ENCODE measurements at regions not wholly inside any gene's neighbourhood (a gene's known extent, or its start where the extent isn't known, plus 50 kb on each side); places are given as distances from the start of the nearest gene placed in this dataset.

GRCh38 chrX:13507893-13508292 is 61.5 kb upstream of the EGFL6 start:
- H3K36me3 ChIP-seq: no peaks in the 10 kb centered on the region
- DNase-seq: no peak
- no peak for ATAC-seq (ENCODE audit: low FRiP score in 2 of 2)
- no peak overlapping the region for H3K27ac ChIP-seq
- H3K9me3 ChIP-seq: no peaks in the 10 kb centered on the region
- H3K4me1 ChIP-seq: no peaks in the 10 kb centered on the region
- TF ChIP-seq POLR2A (IDR thresholded peaks at IDR 0.05): no peak
- no peak for TF ChIP-seq POLR2AphosphoS5 (IDR thresholded peaks at IDR 0.05)
- TF ChIP-seq CTCF (IDR thresholded peaks at IDR 0.05): no peak
- H3K4me3 ChIP-seq: no peak overlapping the region
- 73 to 90% methylated on average over 2 of the region's 2 CpGs for WGBS, 2 donors
- no peaks in the 10 kb centered on the region for H3K27me3 ChIP-seq

- 12% methylated on average over 5 of the region's 5 CpGs for WGBS, 2 donors
- TF ChIP-seq CTCF (IDR thresholded peaks at IDR 0.05) (peak; percentile 43 to 70 (median 57)), EP300 (IDR thresholded peaks at IDR 0.05) (no peak)
- Histone ChIP-seq H3K9me3 (no peaks in the 10 kb centered on the region), H3K36me3 (no peaks in the 10 kb centered on the region), H3K4me3 (no peak overlapping the region), H3K27ac (no peak overlapping the region), H3K27me3 (no peaks in the 10 kb centered on the region), H3K4me1 (no peaks in the 10 kb centered on the region)
- DNase-seq: no peak
- ATAC-seq (ENCODE audit: low FRiP score in 2 of 2): no peak
Measured at GRCh38 chrX:13506574-13506973, 62.8 kb upstream of the EGFL6 start.

GRCh38 chrX:13502590-13502989 is 66.8 kb upstream of the EGFL6 start:
- TF ChIP-seq POLR2A (IDR thresholded peaks at IDR 0.05): no peak
- no peak for TF ChIP-seq CTCF (IDR thresholded peaks at IDR 0.05)
- no peak for TF ChIP-seq POLR2AphosphoS5 (IDR thresholded peaks at IDR 0.05)
- TF ChIP-seq EP300 (IDR thresholded peaks at IDR 0.05): no peak
- H3K9me3 ChIP-seq: no peaks in the 10 kb centered on the region
- no peaks in the 10 kb centered on the region for H3K36me3 ChIP-seq
- no peaks in the 10 kb centered on the region for H3K27me3 ChIP-seq
- H3K4me1 ChIP-seq: no peaks in the 10 kb centered on the region
- no peak for DNase-seq
- no peak overlapping the region for H3K27ac ChIP-seq
- no peak for ATAC-seq (ENCODE audit: low FRiP score in 2 of 2)
- WGBS, 2 donors: 40 to 41% methylated on average over 2 of the region's 2 CpGs
- H3K4me3 ChIP-seq: no peak overlapping the region

- no peak overlapping the region for H3K27ac ChIP-seq
- no peak for ATAC-seq (ENCODE audit: low FRiP score in 2 of 2)
- WGBS, 2 donors: 63 to 75% methylated on average over 2 of the region's 2 CpGs
Measured at GRCh38 chrX:13499736-13500135, 69.7 kb upstream of the EGFL6 start.

More at GRCh38 chrX:13499736-13500135, 69.7 kb upstream of the EGFL6 start:
- no peaks in the 10 kb centered on the region for H3K36me3 ChIP-seq
- no peak overlapping the region for H3K4me3 ChIP-seq
- no peaks in the 10 kb centered on the region for H3K27me3 ChIP-seq
- H3K4me1 ChIP-seq: no peaks in the 10 kb centered on the region
- H3K9me3 ChIP-seq: no peaks in the 10 kb centered on the region
- TF ChIP-seq CTCF (IDR thresholded peaks at IDR 0.05) (no peak), POLR2AphosphoS5 (IDR thresholded peaks at IDR 0.05) (no peak), EP300 (IDR thresholded peaks at IDR 0.05) (no peak), POLR2A (IDR thresholded peaks at IDR 0.05) (no peak)
- no peak for DNase-seq
